HG03439 (cell line): ENCODE measurements at regions not wholly inside any gene's neighbourhood (a gene's known extent, or its start where the extent isn't known, plus 50 kb on each side); places are given as distances from the start of the nearest gene placed in this dataset.
"Not testable (repeated sequence)": the region's sequence is repeated elsewhere in the genome, so short reads cannot be mapped to it uniquely, and the experiment has no call there.

Source experiments
- ATAC-seq: cut with Tn5 transposase; IDR thresholded peaks from one replicate; pipeline ENCODE4 v1.9.1; 2021; ENCODE audit warnings: mild to moderate bottlenecking, moderate library complexity; ENCODE audit not compliant: unreplicated experiment

DNA sequence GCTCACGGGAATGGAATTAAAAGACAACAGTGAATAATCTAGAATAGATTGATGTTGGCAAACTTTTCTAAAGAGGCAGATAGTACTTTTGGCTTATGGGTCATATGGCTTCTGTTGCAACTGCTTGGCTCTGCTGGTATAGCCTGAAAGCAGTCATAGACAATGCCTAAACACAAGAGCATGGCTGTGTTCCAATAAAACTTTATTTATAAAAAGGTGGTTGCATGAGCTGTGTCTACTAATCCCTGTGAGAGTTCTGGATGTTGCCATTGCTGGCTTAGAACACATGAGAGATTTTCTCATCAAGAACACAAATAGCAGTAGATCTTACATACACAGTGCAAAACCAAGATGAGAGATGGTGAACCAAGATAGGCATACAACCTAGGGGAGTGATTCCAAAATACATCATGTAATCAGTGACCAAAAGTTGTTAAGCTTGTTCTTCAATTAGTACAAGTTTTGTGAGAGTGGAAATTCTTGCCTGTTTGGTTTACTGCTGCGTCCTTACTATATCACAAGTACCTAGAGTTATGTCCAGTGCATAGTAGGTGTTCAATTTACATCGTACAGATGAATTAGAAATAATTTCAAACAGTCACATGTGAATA lies 380.0 kb downstream of the METTL4 start:
- no peak for ATAC-seq

DNA sequence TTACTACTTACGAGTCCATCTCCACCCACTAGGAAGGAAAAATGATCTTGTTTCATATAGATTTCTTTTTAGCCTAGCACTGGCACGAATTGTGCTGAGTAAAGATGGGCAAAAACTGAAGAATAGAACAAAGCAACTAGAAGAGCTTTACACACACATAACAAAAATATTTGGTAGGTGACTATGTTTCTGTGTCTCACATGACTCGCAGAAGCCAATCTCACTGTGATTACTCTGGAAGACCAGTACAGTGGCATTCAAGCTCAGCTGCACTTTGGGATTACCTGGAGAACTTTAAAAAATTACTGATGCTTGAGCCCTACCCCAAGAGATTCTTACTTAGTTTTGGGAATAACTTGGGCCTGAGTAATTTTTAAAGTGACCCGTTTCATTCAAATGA lies 378.7 kb downstream of the METTL4 start:
- no peak for ATAC-seq

DNA sequence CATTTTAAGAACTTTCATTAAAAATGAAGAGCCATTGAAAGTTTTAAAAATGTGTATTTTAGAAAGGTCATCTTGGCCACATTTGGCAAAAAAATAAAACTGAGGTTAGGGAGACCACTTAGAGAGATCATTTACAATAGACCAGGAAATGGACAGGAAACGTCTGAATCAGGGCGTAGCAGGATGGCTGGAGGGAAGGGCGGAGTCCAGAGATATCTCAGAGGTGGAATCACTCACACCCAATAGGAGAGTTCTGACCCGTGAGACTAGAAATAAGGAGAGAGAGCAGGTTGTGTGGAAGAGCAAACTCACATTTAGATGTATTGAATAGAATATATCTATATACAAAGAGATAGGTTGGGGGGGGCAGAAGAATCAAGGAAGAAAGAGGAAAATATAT lies 373.4 kb downstream of the METTL4 start:
- no peak for ATAC-seq

DNA sequence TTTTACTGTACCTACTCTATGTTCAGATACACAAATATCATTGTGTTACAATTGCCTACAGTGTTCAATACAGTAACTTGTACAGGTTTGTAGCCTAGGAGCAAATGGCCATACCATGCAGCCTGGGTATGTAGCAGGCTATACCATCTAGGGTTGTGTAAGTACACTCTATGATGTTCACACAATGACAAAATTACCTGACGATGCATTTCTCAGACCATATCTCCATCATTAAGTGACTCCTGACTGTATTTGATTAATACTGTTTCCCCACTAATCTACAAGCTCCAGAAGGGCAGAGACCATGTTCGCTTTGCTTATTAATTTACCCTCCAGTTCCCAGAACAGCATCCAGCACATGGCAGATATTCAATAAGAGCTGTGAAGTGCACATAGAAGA lies 372.2 kb downstream of the METTL4 start:
- ATAC-seq, result no peak

DNA sequence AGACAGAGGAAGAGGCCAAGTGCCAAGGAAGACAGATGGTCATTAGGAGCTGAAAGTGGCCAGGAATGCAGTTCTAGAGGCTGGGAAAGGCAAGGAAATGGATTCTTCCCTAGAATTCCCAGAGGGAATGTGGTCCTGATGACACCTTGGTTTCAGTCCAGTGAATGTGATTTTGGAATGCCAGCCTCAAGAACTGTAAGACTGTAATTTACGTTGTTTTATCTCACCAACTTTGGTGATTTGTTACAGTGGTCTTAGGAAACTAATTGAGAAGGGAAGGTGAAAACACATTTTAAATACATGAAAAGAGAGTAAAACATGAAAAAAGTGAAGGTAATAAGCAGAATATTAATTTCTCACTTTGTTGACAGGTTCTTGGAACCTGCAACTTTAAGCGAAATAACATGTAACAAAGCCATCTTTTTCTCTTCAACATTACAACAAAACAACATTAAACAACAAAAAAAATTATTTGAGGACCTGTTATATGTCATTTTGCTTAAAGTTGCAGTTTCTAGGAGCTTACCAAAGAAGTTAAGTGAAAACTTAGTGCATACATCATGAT lies 370.2 kb downstream of the METTL4 start:
- no peak for ATAC-seq

DNA sequence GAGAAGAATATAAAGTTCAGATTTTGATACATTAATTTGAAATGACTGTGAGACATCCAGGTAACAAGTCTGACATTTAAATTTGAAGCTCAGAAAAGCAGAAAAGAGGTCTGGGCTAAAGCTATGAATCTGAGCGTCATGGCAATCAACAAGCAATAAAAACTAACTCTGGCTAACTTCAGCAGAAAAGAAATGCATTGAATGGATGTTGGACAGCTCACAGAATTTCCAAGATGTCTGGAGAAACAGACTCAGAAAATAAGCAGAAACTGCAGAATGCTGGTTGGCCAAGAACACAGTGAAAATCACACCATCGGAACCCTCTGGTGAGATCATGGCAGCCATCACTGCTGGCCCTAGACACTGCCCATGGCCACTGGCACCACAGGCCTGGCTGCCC lies 366.6 kb downstream of the METTL4 start:
- ATAC-seq, result no peak

DNA sequence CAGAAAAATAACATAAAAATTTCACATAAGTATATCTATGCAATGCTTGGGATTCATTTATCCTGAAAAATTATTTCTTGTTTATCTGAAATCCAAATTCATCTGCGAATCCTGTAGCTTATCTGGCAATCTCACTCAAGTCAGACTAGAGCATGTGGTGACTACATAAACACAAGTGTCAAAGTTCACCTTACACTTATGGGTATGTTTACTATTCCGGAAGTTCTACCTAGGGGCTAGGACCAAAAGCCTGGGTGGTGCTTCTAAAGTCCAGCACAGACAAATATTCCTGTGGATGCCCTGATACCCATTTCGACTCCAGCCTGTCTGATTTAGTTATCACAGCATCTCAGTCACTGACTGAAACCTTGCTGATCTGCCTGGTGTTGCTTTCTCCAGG lies 364.0 kb downstream of the METTL4 start:
- ATAC-seq, result no peak

DNA sequence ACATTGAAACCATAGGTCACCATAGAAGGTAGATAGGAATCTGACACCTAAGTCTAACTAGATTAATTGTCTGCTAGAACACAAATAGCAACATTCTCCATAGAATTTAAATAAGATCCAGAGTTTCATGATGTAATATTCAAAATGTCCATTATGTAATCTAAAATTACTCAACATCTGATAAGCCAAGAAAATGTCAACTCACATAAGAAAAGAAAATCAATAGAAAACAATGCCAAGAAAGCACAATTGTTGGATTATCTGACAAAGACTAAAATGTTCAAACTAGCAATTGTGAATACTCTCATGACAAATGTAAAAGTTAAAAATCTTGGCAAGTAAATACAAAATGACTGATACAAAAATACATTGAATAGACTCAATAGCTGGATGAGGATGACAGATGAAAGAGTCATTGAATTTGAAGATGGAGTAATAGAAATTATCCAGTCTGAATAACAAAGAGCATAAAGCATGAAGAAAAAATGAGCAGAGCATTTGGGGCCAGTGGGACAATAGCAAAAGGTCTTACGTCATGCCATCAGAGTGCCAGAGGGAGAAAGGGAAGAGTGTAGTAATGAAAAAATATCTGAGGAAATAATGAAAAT lies 358.6 kb downstream of the METTL4 start:
- no peak for ATAC-seq

DNA sequence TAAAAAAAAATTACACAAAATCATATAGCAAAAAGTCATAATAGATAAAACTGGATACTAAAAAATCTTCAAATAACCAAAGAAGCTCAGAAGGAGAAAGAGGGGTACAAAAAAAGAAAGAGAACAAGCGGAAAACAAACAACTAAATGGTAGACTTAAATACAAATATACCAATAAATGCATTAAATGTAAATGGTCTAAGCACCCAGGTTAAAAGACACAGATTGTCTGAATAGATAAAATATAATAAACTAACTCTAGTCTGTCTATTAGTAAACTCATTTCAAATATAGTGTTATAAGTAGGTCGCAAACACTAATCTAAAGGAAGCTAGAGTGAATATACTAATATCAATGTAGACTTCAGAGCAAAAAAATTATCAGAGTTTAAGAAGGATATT lies 357.4 kb downstream of the METTL4 start:
- no peak for ATAC-seq

DNA sequence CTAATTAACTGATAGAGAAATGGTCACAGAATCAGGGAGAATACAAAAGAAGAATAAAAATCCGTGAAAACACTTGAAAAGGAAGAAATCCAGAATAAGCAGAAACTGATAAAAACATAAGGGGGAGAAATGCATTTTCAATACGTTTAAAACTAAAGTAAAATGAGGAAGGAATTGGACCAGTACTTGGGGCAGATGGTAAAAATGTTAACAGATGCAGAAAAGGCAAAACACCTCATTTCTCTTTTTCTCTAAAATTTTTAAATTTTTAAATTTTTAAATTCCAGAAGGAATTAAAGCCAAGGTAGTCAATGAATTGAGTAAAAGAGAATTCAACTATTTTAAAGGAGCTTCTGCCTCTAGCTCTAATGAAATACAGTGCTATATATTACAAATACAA lies 353.9 kb downstream of the METTL4 start:
- ATAC-seq, result no peak

DNA sequence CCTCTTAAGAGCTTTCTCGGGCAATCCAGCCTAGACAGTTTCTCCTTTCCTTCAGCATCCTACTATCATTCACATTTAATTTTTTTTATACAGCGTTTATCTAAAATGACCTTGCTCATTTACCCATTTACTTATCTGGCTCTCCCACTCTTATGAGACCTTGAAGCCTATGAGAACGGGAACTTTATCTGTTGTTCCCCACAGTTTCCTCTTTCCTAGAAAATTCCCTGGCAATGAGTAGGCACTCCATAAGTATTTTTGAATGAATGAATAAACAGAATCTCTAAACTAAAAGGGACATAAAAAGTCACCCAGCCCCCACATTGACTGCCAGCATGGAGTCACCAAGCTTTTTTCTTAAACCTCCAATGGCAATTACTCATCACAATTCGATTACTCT lies 353.2 kb downstream of the METTL4 start:
- no peak for ATAC-seq

DNA sequence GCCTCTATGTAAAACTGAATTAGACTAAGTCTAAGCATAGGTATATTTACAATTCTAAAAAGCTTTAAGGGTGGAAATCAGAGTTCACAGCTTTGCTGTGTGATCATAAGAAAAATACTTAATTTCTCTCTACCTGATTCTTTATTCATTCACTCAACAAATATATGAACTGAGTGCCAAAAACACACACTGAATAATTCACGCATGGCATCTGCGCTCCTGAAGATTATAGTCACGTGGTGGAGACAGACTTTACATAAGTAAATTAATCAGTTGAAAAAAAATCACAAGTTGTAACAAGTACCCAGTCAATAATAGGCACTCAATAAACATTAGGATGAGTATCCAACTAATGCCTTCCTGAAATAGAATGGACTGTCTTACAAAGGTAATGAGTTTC lies 351.6 kb downstream of the METTL4 start:
- ATAC-seq, result no peak

DNA sequence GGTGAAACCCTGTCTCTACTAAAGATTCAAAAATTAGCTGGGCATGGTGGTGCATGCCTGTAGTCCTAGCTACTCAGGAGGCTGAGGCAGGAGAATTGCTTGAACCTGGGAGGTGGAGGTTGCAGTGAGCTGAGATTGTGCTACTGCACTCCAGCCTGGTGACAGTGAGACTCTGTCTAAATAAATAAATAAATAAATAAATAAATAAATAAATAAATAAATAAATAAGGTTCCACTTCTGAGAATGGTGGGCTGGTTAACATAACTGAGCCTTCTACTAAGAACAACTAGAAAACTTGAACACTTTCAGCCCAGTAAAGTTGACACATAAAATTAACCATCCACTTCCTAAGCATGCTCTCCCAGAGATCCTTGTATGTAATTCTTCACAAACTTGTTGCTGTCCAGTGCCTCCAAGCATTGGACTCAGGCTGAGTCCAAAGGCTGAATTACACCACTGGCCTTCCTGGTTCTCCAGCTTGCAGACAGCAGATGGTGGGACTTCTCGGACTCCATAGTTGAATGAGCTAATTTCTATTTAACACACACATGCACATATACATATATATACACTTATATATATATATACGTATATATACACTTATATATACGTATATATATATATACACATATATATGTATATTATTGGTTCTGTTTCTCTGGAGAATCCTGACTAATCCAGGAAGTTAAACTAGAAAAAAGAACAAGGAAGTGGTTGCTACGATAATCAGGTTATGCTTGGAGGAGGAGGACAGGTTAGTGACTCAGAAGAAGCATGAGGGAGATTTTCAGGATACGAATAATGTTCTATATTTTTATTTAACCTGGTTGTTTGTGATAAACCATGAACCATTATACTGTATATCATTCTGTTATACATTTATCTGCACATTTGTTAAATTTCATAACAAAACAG lies 348.8 kb downstream of the METTL4 start:
- no peak for ATAC-seq

DNA sequence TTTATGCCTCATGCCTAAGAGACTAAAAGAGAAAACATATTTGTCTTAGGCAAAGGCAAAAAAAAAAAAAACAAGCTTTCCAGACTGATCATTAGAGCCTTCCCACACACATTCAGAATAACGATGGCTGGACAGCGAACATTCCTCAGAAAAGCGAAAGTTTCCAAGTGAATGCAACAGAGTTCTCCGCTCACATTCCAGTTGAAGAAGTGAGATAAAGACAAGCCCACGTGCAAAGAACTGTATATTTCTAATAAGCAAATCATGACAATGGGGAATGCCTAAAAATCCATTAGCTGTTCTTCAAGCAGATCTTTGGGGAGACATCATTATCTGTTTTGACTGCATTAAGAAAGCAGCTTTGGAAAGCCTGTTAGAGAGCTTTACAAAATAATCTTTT lies 347.9 kb downstream of the METTL4 start:
- no peak for ATAC-seq

DNA sequence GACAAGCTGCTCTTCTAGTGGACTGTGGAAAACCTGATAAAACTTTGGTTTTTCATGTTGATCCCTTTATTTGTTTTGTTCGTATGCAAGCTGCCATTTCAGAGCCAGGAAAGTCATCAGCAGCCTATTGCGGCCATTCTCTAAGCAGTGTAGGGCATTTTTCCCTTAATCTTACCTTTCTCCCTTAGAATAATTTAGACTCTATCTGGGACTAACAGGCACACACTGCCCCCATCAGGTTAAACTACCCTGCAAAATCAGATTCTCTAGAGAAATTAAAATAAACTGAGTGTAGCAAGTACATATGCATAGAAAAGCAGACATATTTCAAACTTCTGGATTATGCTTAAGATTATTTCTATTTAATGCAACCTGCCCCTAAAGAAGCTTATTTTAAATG lies 347.5 kb downstream of the METTL4 start:
- ATAC-seq, result no peak

DNA sequence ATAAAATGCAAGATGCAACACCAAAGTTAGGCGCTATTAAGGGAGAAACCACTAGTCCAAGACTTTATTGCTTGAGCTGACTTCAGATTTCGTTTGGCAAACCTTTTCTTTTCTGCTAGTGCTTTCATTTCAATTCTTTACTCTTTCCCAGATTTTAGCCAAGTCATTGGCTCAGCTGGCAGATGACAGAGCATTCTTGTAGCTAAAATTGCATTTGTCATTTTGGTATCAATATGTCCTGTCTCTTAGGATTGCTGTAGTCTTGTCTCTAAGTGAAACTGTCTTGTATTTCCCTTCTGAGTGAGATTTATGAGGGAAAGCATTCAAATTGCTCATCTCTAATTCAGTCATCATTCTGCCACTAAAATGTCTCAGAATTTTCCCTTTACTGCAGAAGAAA lies 335.1 kb downstream of the METTL4 start:
- ATAC-seq, result no peak

DNA sequence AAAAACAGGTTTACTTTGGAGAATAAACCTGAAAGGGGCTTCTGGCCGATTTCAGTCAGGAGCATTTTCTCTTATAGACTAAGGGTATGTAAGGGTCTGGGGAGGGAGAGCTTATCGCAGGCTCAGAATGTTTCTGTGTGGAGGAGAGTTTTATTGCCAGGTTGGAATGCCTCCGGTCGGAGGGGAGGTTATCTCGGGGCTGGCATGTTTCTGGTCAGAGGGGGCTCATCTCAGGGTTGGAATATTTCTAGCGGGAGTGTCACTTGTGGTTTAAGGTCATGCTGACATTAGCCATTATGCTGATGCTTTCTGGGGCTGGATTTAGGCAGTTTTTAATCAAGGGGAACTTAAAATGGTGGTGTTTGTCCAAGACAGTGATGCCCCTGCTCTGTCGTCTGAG lies 333.6 kb downstream of the METTL4 start:
- ATAC-seq, result no peak

DNA sequence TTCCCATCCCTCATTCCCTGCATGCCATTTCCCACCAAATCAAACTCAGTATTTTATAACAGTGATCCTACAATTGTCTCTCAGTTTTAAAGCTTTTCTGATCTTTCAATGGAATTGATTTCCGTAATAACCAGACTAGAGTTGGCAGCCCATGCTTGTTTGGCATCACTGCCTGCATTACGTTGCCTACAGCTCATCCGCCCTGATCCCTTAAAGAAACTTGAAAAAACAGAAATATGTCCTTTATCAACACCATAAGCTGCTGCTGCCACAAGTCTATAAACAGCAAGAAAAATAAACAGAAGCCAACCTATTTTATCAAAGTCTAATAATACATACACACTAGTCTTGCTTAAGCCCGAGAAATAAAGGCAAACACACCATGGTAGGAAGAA lies 331.0 kb downstream of the METTL4 start:
- ATAC-seq, result no peak

DNA sequence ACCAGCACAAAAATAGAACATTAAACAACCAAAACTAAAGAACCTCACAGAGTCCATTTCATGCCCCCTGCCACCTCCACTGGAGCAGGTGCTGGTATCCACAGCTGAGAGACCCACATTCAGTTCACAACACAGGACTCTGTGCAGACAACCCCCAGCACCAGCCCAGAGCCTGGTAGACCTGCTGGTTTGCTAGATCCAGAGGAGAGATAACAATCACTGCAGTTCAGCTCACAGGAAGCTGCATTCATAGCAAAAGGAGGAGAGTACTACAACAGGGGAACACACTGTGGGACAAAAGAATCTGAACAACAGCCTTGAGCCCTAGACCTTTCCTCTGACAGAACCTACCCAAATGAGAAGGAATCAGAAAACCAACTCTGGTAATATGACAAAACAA lies 326.7 kb downstream of the METTL4 start:
- ATAC-seq, result no peak

DNA sequence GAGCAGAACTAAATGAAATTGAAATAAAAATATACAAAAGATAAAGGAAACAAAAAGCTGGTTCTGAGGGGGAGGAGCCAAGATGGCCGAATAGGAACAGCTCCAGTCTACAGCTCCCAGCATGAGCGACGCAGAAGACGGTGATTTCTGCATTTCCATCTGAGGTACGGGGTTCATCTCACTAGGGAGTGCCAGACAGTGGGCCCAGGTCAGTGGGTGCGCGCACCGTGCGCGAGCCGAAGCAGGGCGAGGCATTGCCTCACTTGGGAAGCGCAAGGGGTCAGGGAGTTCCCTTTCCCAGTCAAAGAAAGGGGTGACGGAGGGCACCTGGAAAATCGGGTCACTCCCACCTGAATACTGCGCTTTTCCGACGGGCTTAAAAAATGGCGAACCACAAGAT lies 324.2 kb downstream of the METTL4 start:
- ATAC-seq, result not testable (repeated sequence)

DNA sequence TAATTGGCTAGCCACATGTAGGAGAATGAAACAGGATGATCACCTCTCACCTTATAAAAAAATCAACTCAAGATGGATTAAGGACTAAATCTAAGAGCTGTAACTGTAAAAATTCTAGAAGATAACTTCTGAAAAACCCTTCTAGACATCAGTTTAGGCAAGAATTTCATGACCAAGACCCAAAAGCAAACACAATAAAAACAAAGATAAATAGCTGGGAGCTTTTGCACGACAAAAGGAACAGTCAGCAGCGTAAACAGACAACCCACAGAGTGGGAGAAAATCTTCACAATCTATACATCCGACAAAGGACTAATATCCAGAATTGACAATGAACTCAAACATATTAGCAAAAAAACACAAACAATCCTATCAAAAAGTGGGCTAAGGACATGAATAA lies 316.3 kb downstream of the METTL4 start:
- no peak for ATAC-seq

DNA sequence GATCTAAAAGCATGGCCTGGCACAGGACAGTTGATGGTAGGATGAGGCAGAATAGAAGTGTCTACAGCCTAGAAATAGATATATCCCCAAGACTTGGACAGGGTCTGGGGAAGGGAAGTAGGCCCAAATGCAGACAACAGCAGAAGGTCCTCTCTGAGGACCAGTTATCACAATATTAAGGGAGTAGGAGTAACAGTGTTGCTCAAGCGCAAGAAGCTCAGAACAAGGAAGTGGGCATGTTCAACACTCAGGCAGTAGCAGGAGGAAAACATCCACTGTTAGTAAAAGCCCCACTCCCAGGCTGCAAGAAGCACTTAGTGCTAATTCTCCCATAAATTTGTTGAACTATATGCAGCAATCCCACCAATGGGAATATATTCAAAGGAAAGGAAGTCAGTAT lies 314.7 kb downstream of the METTL4 start:
- ATAC-seq, result no peak
